Neural progenitor cell (in vitro differentiated cells): ENCODE measurements at regions not wholly inside any gene's neighbourhood (a gene's known extent, or its start where the extent isn't known, plus 50 kb on each side); places are given as distances from the start of the nearest gene placed in this dataset.

Experiments
- CTCF ChIP-seq: fragments of 200-600 bp; sonication (generic); IDR thresholded peaks from 2 replicates; pipeline ENCODE4 v1.5.1; 2017; ENCODE audit warnings: antibody characterized with exemption, mild to moderate bottlenecking
- EZH2 ChIP-seq: fragments of 200-600 bp; sonication (generic); IDR thresholded peaks from 2 replicates; pipeline ENCODE4 v1.6.1; 2017; ENCODE audit warnings: antibody characterized with exemption, mild to moderate bottlenecking, moderate library complexity

- TF ChIP-seq EZH2 (no peak), CTCF (no peak)
Measured at GRCh38 chr2:121090088-121090715, 194.8 kb downstream of the TFCP2L1 start.
